ENCODE measurements at regions not wholly inside any gene's neighbourhood (a gene's known extent, or its start where the extent isn't known, plus 50 kb on each side); places are given as distances from the start of the nearest gene placed in this dataset.

GRCh38 chr4:166594326-166594946 lies 639.9 kb downstream of the SPOCK3 start:
- no peaks in the 10 kb centered on the region for H3K4me1 ChIP-seq (ENCODE audit: control insufficient read depth, insufficient read depth, low read length)
- H3K36me3 ChIP-seq (ENCODE audit: control insufficient read depth, insufficient read depth, low read length), result no peaks in the 10 kb centered on the region
- H3K4me3 ChIP-seq (ENCODE audit: low read length), result no peak overlapping the region
- H3K27ac ChIP-seq (ENCODE audit: low read length), result no peak overlapping the region
- WGBS (ENCODE audit: insufficient coverage), result no CpG with 5 or more reads among the region's 1 CpG
- DNase-seq, result peak; percentile 9
- no peaks in the 10 kb centered on the region for H3K27me3 ChIP-seq (ENCODE audit: control insufficient read depth, insufficient read depth, low read length)
- no peaks in the 10 kb centered on the region for H3K9me3 ChIP-seq (replicated peaks; ENCODE audit: control insufficient read depth, low read depth, low read length)

GRCh38 chr4:166600264-166600663 lies 634.0 kb downstream of the SPOCK3 start:
- H3K9me3 ChIP-seq (replicated peaks; ENCODE audit: control insufficient read depth, low read depth, low read length), result no peaks in the 10 kb centered on the region
- no peak overlapping the region for H3K27ac ChIP-seq (ENCODE audit: low read length)
- no peak overlapping the region for H3K4me3 ChIP-seq (ENCODE audit: low read length)
- no peaks in the 10 kb centered on the region for H3K4me1 ChIP-seq (ENCODE audit: control insufficient read depth, insufficient read depth, low read length)
- H3K27me3 ChIP-seq (ENCODE audit: control insufficient read depth, insufficient read depth, low read length), result no peaks in the 10 kb centered on the region
- WGBS (ENCODE audit: insufficient coverage), result no CpG with 5 or more reads among the region's 1 CpG
- H3K36me3 ChIP-seq (ENCODE audit: control insufficient read depth, insufficient read depth, low read length), result no peaks in the 10 kb centered on the region
- no peak for DNase-seq

GRCh38 chr4:166602068-166602467 lies 632.2 kb downstream of the SPOCK3 start:
- H3K4me1 ChIP-seq (ENCODE audit: control insufficient read depth, insufficient read depth, low read length), result no peaks in the 10 kb centered on the region
- H3K27ac ChIP-seq (ENCODE audit: low read length), result no peak overlapping the region
- no peaks in the 10 kb centered on the region for H3K27me3 ChIP-seq (ENCODE audit: control insufficient read depth, insufficient read depth, low read length)
- no peak for DNase-seq
- H3K4me3 ChIP-seq (ENCODE audit: low read length), result no peak overlapping the region
- WGBS (ENCODE audit: insufficient coverage), result 75% methylated on average over 3 of the region's 8 CpGs
- no peaks in the 10 kb centered on the region for H3K9me3 ChIP-seq (replicated peaks; ENCODE audit: control insufficient read depth, low read depth, low read length)
- no peaks in the 10 kb centered on the region for H3K36me3 ChIP-seq (ENCODE audit: control insufficient read depth, insufficient read depth, low read length)

- Histone ChIP-seq H3K36me3 (ENCODE audit: control insufficient read depth, insufficient read depth, low read length) (no peaks in the 10 kb centered on the region), H3K27me3 (ENCODE audit: control insufficient read depth, insufficient read depth, low read length) (no peaks in the 10 kb centered on the region), H3K4me3 (ENCODE audit: low read length) (no peak overlapping the region), H3K4me1 (ENCODE audit: control insufficient read depth, insufficient read depth, low read length) (no peaks in the 10 kb centered on the region), H3K27ac (ENCODE audit: low read length) (no peak overlapping the region), H3K9me3 (replicated peaks; ENCODE audit: control insufficient read depth, low read depth, low read length) (no peaks in the 10 kb centered on the region)
- 47% methylated on average over 3 of the region's 6 CpGs for WGBS (ENCODE audit: insufficient coverage)
- DNase-seq, result no peak
These were observed 611.8 kb downstream of the SPOCK3 start for GRCh38 chr4:166622425-166622977.

GRCh38 chr4:166625018-166625637 lies 609.2 kb downstream of the SPOCK3 start:
- no CpG with 5 or more reads among the region's 1 CpG for WGBS (ENCODE audit: insufficient coverage)
- H3K4me3 ChIP-seq (ENCODE audit: low read length), result no peak overlapping the region
- H3K9me3 ChIP-seq (replicated peaks; ENCODE audit: control insufficient read depth, low read depth, low read length), result no peaks in the 10 kb centered on the region
- no peaks in the 10 kb centered on the region for H3K27me3 ChIP-seq (ENCODE audit: control insufficient read depth, insufficient read depth, low read length)
- H3K4me1 ChIP-seq (ENCODE audit: control insufficient read depth, insufficient read depth, low read length), result no peaks in the 10 kb centered on the region
- DNase-seq, result no peak
- H3K27ac ChIP-seq (ENCODE audit: low read length), result no peak overlapping the region
- H3K36me3 ChIP-seq (ENCODE audit: control insufficient read depth, insufficient read depth, low read length), result no peaks in the 10 kb centered on the region

- Histone ChIP-seq H3K4me1 (ENCODE audit: control insufficient read depth, insufficient read depth, low read length) (no peaks in the 10 kb centered on the region), H3K27ac (ENCODE audit: low read length) (no peak overlapping the region), H3K4me3 (ENCODE audit: low read length) (no peak overlapping the region), H3K36me3 (ENCODE audit: control insufficient read depth, insufficient read depth, low read length) (no peaks in the 10 kb centered on the region), H3K9me3 (replicated peaks; ENCODE audit: control insufficient read depth, low read depth, low read length) (no peaks in the 10 kb centered on the region), H3K27me3 (ENCODE audit: control insufficient read depth, insufficient read depth, low read length) (no peaks in the 10 kb centered on the region)
- whole genome bisulfite sequencing (ENCODE audit: insufficient coverage), result no CpG with 5 or more reads among the region's 2 CpGs
- DNase-seq, result no peak
These were observed 605.8 kb downstream of the SPOCK3 start for GRCh38 chr4:166628454-166628853.

- no peak overlapping the region for H3K4me3 ChIP-seq (ENCODE audit: low read length)
- no peaks in the 10 kb centered on the region for H3K36me3 ChIP-seq (ENCODE audit: control insufficient read depth, insufficient read depth, low read length)
- no peak for DNase-seq
- no peaks in the 10 kb centered on the region for H3K4me1 ChIP-seq (ENCODE audit: control insufficient read depth, insufficient read depth, low read length)
- no peaks in the 10 kb centered on the region for H3K27me3 ChIP-seq (ENCODE audit: control insufficient read depth, insufficient read depth, low read length)
- WGBS (ENCODE audit: insufficient coverage), result no CpG with 5 or more reads among the region's 2 CpGs
- peaks cover 3% of the 10 kb centered on the region for H3K9me3 ChIP-seq (replicated peaks; ENCODE audit: control insufficient read depth, low read depth, low read length)
- H3K27ac ChIP-seq (ENCODE audit: low read length), result no peak overlapping the region
These were observed 598.9 kb downstream of the SPOCK3 start for GRCh38 chr4:166635367-166635766.

GRCh38 chr4:166637816-166638215 lies 596.5 kb downstream of the SPOCK3 start:
- H3K4me1 ChIP-seq (ENCODE audit: control insufficient read depth, insufficient read depth, low read length), result no peaks in the 10 kb centered on the region
- peaks cover 3% of the 10 kb centered on the region for H3K9me3 ChIP-seq (replicated peaks; ENCODE audit: control insufficient read depth, low read depth, low read length)
- H3K36me3 ChIP-seq (ENCODE audit: control insufficient read depth, insufficient read depth, low read length), result no peaks in the 10 kb centered on the region
- no peaks in the 10 kb centered on the region for H3K27me3 ChIP-seq (ENCODE audit: control insufficient read depth, insufficient read depth, low read length)
- DNase-seq, result no peak
- no peak overlapping the region for H3K4me3 ChIP-seq (ENCODE audit: low read length)
- no peak overlapping the region for H3K27ac ChIP-seq (ENCODE audit: low read length)
- 71% methylated on average over 2 of the region's 2 CpGs for WGBS (ENCODE audit: insufficient coverage)

- Histone ChIP-seq H3K27me3 (ENCODE audit: control insufficient read depth, insufficient read depth, low read length) (no peaks in the 10 kb centered on the region), H3K36me3 (ENCODE audit: control insufficient read depth, insufficient read depth, low read length) (no peaks in the 10 kb centered on the region), H3K9me3 (replicated peaks; ENCODE audit: control insufficient read depth, low read depth, low read length) (no peaks in the 10 kb centered on the region), H3K4me1 (ENCODE audit: control insufficient read depth, insufficient read depth, low read length) (no peaks in the 10 kb centered on the region), H3K27ac (ENCODE audit: low read length) (no peak overlapping the region), H3K4me3 (ENCODE audit: low read length) (no peak overlapping the region)
- no peak for DNase-seq
- no CpG with 5 or more reads among the region's 1 CpG for WGBS (ENCODE audit: insufficient coverage)
These were observed 579.1 kb downstream of the SPOCK3 start for GRCh38 chr4:166655231-166655630.

- DNase-seq, result no peak
- no peaks in the 10 kb centered on the region for H3K4me1 ChIP-seq (ENCODE audit: control insufficient read depth, insufficient read depth, low read length)
- 86% methylated on average over 5 of the region's 5 CpGs for WGBS (ENCODE audit: insufficient coverage)
- no peaks in the 10 kb centered on the region for H3K27me3 ChIP-seq (ENCODE audit: control insufficient read depth, insufficient read depth, low read length)
- H3K36me3 ChIP-seq (ENCODE audit: control insufficient read depth, insufficient read depth, low read length), result no peaks in the 10 kb centered on the region
- H3K9me3 ChIP-seq (replicated peaks; ENCODE audit: control insufficient read depth, low read depth, low read length), result no peaks in the 10 kb centered on the region
- H3K27ac ChIP-seq (ENCODE audit: low read length), result no peak overlapping the region
- no peak overlapping the region for H3K4me3 ChIP-seq (ENCODE audit: low read length)
These were observed 578.6 kb downstream of the SPOCK3 start for GRCh38 chr4:166655705-166656104.

Data from muscle of leg (tissue), 3 donors.